Fibroblast of skin of right biceps (primary cell): ENCODE measurements at regions not wholly inside any gene's neighbourhood (a gene's known extent, or its start where the extent isn't known, plus 50 kb on each side); places are given as distances from the start of the nearest gene placed in this dataset.
A peak's percentile ranks its signal among the peaks of the same experiment; 100 is the strongest.

Experiments used
- DNase-seq: peaks from one replicate; pipeline ENCODE4 v3.0.0-alpha.2; 2013

DNA sequence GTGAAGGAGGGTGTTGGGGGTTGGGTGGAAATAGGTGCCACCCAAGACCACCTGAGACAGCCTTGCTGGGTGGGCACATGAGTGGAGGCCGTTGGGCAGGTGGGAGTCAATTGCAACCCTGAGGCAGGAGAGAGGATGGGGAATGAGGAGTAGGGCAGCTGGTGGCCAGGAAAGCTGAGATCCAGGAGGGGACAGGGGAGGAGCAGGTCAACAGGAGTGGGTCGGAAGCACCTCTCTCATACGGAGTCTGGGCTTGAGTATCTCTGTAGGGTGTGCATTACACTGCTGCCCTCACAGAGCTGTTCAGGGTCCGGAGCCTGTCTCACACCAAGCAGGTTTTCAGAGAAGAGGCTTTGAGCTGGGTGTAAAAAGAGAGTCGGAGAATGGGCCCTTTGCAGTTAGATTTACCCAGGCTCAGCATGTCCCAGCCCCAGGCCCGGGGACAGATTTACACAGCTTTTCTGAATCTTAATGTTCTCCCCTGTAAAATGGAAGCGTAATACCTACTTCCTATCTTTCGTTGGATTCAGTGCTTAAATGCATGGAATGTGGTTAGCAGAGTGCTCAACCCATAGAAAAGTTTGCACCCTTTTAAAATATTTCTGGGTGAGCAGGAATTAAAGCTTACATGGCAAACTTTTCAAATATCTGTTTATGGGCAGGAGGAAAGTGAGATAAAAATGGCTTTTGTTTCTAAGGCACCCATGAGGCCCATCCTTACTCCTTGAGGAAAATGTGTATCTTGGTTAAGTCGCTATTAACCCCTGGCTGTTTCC is 144.0 kb upstream of the MYCN start:
- DNase-seq: no peak

DNA sequence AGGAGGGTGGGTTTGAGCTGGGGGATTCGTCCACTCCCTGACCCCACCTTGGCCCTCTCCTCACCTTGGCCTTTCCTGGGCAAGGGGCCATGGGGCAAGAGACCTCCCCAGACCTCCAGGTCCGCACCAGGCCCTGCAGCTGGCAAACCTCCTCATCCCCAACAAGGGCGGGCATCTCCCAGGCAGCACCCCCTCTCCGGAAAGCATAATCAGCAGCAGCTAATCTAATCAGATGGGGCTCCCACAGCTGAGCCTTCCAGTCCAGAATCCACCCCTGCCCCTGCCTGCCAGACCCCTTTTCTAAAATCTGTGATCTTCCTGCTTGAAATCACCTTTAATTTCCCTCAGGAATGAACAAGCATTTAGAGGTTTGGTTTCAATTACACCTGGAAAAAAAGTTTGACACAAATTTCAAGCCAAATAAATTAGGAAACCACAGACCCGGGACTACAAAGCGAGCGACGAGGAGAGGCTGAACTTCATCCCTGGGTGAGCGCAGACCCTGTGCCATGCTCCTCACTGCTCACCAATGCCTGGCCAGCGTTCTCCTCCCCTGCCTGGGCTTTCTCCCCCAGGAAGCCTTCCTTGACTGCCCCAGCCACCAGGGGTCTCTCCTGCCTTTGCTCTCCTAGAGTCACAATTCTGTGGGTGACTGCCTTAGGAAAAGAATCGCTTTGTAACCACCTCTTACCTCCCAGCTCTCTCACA is 143.0 kb upstream of the MYCN start:
- DNase-seq: no peak

DNA sequence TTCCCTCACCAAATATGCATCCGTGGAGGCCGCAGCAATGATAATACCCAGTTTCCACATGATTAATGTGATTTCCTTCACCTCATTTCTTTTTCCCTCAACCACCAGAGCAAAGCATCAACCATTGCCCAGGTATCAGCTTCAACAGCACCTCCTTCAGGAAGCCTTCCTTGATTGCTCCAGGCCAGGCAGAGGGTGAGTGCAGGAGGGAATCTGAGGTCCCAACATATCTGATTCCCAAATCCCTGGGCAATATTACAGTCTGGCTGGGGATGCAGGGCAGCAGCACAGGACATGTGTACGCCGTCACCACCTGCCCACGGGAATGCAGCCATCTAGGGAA is 142.4 kb upstream of the MYCN start:
- DNase-seq: no peak

DNA sequence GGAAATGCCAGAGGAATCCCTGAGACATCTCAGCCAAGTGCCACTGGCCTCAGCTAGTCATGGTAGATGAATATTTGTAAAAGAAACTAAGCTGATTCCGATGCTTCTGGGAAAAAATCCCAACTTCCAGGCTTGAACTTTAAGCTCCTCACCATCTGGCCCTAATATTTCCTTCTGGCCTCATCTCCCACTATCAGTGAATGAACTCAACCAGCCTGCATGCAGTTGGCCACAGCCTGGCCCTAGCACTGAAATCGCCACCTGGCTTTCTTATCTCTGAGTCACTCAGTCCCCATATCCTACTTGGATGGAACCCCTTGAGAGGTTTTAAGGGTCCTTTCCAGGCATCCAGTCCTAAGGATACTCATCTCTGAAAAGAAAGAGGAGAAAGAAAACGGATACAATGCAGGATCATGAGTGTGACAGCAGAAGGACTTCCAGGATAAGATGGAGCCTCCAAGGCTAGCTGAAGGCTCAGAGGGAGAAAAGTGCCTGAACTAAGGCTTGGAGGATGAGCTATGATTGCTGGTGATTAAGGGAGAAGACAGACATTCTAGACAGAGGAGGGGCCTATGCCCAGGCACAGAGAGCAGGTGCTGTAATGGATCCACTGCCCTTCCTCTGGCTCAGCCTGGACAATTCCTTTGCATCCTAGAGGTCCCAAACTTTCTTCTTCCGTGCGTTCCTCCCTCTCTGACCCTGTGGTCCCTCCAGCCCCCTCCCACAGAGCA is 141.5 kb upstream of the MYCN start:
- no peak for DNase-seq

DNA sequence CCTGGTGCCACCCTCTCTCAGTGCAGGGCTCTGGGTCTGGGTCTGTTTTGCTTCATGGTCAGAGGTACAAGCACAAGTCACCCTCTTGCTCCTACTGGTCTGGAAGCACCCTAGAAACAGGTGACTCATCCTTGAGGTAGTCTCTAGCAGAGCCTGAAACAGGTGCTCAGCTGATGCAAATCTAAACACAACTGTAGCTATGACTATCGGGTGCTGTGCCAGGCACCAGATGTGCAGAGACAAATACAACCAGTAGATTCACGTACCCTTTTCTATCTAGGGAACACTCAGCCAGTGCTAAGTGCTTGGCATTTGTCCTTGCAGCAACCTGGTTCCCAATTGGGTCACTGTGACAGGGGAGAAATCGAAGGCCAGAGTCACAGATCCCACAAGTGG is 140.9 kb upstream of the MYCN start:
- DNase-seq: no peak

DNA sequence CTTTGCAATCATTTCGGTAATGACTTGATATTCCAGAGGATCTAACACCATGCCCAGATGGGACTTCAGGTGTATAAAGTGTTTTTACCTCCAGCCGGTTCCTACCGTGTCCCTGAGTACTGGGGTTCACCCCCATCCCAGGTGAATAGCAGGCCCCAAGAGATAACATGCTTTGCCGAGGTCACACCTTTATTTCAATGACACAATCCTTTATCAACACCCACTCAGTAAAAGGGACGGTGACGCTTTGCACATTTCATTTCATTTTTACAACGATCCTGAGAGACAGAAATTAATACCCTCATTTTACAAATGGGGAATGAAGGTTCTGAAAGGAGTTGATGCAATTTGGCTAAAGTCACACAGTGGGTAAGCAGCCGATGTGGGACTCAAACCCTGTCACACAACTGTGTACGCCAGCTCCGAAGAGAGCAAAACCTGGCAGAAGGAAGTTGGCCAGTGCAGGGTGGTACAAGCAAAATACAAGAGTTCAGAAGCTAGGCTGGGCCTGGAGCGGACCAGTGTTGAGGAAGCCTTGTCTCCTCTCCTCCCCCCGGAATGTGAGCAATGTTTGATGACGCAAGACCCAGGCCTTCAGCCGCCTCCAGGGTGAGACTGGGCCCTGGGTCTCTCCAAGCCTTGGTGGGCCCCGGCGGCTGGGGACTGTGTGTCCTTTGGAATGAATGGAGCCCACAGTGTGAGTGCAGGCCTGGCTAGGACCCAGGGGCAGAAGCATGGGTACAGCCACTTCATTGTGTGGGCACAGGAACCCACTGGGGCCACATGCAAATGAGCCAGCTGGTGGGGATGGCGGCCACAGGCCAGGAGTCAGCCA is 139.6 kb upstream of the MYCN start:
- no peak for DNase-seq

DNA sequence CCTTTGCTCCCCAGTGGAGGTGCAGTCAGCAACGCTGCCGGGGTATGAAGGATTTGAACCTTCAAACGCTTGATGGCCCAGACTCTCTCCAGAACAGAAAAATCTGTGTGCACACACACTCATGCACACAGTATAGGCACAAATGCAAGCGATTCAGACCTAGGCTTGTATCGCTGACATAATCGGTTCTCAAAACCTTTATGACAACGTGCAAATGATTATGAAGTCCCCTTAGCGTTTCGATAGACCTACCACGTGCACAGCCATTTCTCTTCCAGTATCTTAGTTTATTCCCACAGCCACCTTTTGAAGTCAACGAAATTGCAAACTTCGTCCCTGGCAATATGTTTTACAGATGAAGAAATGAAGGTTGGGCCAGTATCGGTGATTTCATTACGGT is 138.9 kb upstream of the MYCN start:
- no peak for DNase-seq

DNA sequence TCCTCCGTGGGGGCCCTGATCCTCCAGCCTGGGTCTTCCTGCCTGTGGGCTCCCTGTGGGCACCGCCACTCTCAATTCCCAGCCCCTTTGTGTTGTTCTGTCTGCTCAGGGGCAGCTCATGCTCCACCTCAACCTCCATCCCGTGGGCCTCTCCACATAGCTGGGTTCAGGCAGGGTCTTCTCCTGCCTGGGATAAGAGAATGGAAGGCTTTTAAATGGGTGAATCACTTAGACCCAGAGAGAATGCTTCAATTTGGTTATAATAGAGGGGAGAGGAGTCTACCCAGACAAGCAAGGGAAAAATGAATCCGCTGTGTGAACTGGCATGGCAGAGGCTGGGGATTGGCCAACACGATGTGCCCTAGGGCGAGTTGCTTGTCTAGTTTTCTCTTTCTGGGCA is 138.4 kb upstream of the MYCN start:
- DNase-seq: no peak

DNA sequence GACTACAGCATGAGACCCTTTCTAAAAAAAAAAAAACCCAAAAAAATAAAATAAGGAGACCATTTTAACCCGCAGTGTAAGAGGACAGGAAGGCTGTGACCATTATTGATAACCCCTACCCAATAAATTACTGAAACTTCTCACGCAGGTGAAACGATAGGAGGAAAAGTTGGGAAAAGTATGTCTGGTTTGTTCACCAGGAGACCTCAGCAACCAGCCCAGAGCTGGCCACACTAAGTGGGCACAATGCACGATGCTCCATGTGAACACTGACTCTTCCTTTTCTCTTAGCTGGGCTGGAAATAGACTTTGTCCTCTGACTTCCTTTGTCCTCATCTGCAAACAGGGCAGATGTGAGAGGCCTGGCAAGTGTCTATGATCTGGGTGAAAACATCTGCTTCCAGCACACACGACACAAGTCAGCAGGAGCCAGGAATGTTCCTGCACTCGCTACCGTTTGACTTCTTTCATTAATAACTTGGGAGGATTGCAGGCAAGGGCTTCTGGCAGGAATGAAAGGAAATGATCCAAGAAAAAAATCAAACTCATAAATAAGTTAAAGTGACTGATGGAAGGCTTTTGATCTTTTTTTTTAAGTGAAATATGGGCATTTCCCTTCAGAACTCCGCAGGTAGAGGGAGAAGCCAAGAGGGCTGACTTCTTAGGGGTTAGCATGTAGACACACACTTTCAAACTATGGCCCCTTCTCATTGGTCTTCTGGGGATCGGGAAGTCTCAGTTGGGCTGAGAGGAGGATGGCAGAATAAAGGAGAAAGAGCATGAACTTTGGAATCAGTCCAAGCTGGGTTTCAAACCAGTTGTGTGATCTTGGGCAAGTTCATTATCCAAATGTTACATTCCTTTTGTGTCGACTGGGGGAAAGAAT is 137.4 kb upstream of the MYCN start:
- DNase-seq: no peak

DNA sequence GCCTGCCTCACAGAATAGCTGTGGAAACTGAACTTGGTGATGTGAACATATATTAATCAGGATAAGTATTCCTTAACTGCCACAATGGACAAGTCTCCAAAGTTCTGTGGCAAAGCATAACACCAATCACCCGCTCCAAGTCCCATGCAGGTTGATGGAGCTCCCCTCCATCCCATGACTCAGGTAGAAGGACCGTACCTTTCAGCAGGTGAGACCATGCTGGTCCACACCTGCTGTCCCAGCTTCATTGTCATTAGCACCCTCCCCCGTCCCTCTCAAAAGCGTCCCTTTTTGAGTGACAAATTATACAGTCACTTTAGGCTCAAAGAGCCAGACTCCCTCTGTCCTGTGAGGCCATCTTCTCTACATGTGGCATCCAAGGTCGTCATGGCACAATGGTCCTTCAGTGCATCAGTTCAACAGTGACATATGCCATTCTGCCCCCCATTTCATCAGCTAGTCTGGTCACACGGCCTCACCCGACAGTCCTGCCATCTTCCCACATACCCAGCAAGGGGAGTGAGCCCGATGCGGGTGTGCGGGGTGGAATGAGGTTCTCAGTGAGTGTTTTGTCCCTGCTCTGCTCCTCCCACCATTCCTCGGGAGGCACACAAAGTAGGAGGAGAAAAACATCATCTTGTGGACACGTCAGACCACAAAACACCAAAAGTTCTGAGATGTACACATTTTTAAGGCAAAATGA is 136.7 kb upstream of the MYCN start:
- no peak for DNase-seq

DNA sequence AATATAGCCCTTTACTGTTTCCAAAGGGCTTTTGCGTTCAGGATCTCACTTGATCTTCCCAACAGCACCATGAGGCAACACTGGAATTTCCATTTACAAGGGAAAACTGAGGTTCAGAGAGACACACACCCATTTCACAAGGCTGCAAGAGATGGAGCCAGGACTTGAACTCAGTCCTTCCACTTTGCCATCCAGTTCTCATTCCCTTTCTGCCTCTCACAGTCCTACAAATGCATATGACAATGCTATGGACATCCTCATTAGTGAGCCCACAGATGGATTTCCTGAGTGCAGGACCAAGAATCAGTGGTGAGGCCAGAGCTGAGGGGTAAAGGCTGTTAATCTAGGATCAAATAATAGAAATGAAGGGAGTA is 136.1 kb upstream of the MYCN start:
- no peak for DNase-seq

DNA sequence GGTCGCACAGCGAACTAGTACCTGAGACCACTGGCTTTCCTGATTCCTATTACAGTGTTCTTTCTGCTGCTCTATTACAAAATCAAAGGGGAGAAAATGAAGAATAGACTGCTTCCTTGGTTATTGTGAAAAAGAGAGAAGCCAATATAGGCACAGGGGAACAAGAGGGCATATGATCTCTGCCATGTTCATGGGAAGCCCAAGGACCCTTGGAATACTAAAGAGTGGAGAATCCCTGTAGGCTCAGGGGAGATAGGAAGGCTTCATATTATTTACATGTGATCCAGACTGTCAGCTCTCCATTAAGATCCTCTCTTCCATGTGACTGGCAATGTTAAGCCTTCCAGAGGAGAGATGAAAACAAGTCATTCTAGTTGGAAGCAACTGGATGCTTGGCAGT is 135.7 kb upstream of the MYCN start:
- no peak for DNase-seq

DNA sequence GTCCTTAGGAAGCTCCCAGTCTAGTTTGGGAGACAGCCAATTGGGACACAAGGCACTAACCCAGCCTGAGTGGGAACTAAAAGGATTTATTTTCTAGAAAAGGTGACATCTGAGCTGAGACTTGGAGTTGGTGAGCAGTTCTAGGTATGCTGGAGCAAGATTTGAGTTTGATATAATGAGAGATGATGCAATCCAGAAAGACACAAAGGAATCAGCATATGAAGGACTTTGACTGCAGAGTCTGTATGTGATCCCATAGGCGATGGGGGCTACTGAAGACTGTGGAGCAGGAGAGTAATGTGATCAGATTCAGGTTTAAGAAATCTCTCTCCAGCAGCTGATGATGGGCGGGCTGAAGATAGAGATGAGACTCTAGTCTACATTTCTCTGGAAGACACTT is 135.1 kb upstream of the MYCN start:
- DNase-seq: no peak

DNA sequence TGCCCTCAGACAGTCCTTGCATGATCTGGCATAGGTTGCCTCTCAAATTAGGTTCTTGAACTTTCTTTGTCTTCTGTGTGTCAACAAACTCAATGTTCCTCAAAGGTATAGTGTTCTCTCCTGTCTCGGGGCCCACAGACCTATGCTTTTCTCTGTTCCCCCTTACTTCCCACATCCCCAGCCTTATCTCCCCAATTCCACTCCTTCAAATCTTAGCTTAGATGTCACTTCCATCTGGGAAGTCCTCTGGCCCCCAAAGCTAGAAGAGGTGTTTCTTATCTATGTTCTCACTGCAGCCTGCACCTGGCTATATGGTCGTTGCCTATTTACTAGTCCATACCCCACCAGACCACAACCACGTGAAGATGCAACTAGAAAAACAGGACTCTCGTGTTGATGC is 134.6 kb upstream of the MYCN start:
- no peak for DNase-seq

DNA sequence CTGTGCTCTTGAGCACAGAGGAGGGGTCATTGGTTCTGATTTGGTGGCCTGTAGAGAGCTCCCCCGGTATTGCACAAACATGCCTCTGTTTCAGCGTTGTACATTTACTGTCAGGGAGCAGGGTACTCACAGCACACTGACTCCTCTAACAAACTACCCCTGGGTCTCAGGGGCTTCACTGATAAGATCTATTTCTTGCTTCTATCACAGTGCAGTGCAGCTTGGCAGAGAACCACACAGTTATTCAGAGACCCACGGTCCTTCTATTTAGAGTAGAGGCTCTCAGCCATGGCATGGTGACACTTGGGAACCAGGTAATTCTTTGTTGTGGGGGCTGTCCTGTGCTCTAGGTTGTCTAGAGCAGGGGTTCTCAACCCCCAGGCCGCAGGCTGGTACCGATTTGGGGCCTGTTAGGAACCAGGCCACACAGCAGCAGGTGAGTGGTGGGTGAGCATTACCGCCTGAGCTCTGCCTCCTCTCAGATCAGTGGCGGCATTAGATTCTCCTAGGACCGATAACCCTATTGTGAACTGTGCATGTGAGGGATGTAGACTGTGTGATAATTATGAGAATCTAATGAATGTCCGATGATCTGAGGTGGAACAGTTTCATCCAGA is 133.4 kb upstream of the MYCN start:
- no peak for DNase-seq

DNA sequence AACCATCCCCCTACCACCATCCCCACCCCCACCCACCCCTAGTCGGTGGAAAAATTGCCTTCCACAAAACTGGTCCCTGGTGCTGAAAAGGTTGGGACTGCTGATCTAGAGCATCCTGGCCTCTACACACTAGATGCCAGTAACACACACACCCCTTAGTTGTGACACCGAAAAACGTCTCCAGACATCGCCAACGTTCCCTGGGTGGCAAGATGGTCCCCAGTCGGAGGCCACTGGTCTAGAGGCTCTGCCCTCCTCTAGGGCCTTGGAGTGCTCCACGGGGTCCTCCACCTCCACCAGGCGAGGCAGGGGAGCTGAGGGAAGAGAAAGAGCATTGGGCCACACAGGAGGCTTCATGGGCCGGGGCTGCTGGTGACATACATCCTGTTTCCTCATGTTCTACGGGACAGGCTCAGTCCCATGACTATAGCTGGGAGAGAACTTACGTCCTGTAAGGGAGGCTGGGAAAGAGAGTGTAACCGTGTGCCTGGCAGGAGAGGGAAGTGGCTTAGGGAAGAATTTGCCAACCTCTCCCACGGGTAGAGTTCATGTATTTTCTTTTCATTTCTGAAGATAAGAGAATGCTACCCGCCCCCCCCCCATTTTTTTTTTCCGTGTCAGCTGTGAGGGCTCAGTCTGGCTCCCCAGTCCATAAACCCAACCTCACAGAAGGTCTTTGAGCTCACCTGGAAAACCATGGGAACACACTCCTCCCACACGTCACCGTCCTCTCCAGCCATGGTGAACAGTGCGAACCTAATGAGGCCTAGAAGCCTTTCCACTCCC is 132.7 kb upstream of the MYCN start:
- DNase-seq: no peak

DNA sequence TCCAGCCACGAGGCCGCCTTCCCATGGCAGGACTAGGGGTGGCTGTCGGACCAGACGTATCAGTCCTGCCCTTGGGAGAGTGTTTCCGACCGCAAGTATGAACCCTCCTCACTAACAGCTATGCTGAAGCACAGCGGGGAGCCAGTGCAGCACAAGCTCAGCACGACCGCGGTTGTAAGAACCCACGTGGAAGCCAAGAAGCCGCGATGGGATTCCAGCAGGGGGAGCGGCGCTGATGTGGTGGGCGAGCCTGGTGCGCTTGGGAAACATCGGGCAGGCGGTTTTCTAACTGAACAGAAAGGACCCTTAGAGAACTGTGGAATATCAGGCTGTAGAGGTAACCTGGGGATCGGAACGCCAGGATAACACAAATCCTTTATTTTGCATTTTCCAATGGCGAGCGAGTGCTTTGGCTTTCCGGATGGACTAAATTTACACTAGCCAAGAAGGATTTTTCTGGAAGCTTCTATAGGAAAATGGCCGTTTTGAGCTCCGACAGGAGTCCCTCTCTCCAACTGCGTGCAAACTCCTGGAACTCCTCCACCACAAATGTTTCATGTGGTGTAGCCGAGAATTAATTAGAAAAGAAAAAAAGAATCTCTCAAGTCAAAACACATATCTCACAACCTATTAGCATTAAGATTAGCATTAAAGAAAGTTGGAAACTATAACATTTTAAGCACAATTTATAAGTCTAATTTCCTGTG is 132.0 kb upstream of the MYCN start:
- peak; percentile 6 for DNase-seq

DNA sequence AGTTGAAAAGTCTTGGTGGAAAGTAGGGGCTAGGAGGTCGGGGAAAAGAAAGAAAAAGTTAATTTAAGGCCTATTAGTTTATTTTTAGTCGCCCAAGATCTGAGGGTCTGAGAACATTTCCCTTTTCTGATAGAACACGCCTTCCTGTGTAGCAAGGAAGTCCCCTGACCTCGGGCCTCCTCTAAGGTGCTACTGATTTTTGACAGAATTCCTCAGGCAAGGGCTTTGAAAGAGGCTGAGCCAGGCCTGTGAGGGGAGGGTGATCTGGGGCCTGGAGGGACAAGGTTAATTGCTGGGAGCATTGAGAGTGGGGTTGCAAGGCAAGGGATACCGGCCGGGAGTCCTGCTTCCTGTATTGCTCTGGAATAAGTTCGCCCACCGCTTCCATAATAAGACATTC is 131.4 kb upstream of the MYCN start:
- DNase-seq: no peak

DNA sequence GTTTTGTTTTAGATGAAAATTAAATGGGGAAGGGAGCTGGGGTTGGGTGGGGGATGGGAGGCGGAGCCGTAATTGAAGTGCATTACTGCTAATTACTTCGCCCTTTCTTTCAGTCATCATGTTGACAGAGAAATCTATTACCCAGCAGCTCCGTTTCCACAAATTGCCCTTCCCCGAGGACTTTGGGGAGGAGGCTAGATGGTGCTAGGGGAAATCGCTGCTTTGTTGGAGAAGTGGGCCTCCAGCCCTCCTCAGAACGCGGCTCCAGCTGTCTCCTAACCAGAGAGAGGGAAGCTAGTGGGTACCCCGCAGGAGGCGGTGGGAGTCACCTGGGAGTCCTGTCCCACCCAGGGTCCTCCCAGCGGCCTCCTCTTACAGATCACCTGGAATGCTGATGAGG is 130.9 kb upstream of the MYCN start:
- DNase-seq: no peak
